Thoracic aorta (tissue), 2 donors: ENCODE measurements at regions not wholly inside any gene's neighbourhood (a gene's known extent, or its start where the extent isn't known, plus 50 kb on each side); places are given as distances from the start of the nearest gene placed in this dataset.
A peak's percentile ranks its signal among the peaks of the same experiment; 100 is the strongest.

Experiments
- ATAC-seq: fragments of 150-250 bp; one replicate; pipeline ENCODE4 v1.8.0; 2017; ENCODE audit warnings: low read depth; ENCODE audit not compliant: insufficient number of reproducible peaks, low FRiP score
- DNase-seq: peaks from one replicate; pipeline ENCODE4 v3.0.0-alpha.2; 2020; ENCODE audit warnings: low spot score
- H3K27ac ChIP-seq, 2 donors: fragments of 200-600 bp; sonication (generic); 1 replicate in 1 of 2; 2 replicates in 1 of 2; pipeline ENCODE4 v1.5.1; 2016; ENCODE audit warnings: mild to moderate bottlenecking in 2 of 2, moderate library complexity in 2 of 2
- H3K27me3 ChIP-seq: fragments of 200-600 bp; sonication (generic); replicated peaks from 2 replicates; pipeline ENCODE4 v1.6.0; 2016; ENCODE audit warnings: mild to moderate bottlenecking; ENCODE audit not compliant: insufficient read depth
- H3K36me3 ChIP-seq: fragments of 200-600 bp; sonication (generic); one replicate; pipeline ENCODE4 v1.5.1; 2016
- H3K4me1 ChIP-seq, 2 donors: fragments of 200-600 bp; sonication (generic); 1 replicate in 1 of 2; 2 replicates in 1 of 2; pipeline versions ENCODE4 v1.5.1 to v1.6.0; 2016; ENCODE audit warnings: low read depth in 2 of 2, mild to moderate bottlenecking in 1 of 2; ENCODE audit not compliant: control insufficient read depth in 1 of 2
- H3K4me3 ChIP-seq: fragments of 200-600 bp; sonication (generic); 2 replicates; pipeline ENCODE4 v1.5.1; 2016; ENCODE audit warnings: mild to moderate bottlenecking
- H3K9me3 ChIP-seq: fragments of 200-600 bp; sonication (generic); 2 replicates; pipeline ENCODE4 v1.5.1; 2016
- CTCF ChIP-seq: fragments of 200-600 bp; sonication (generic); IDR thresholded peaks from one replicate; pipeline ENCODE4 v1.5.1; 2019; ENCODE audit warnings: antibody characterized with exemption

- no peaks in the 10 kb centered on the region for H3K9me3 ChIP-seq
- H3K4me1 ChIP-seq = no peaks in the 10 kb centered on the region
- no peaks in the 10 kb centered on the region for H3K27me3 ChIP-seq
- H3K4me3 ChIP-seq = no peak overlapping the region
- no peak overlapping the region for H3K27ac ChIP-seq
- no peak for DNase-seq
- TF ChIP-seq CTCF = no peak
- no peaks in the 10 kb centered on the region for H3K36me3 ChIP-seq
- ATAC-seq = no peak
These were observed 437.5 kb downstream of the IGSF11 start for GRCh38 chr3:118597184-118597583.

- Histone ChIP-seq H3K9me3 (no peaks in the 10 kb centered on the region), H3K36me3 (no peaks in the 10 kb centered on the region), H3K4me3 (no peak overlapping the region), H3K27ac (no peak overlapping the region), H3K4me1 (no peaks in the 10 kb centered on the region), H3K27me3 (no peaks in the 10 kb centered on the region)
- DNase-seq = no peak
- ATAC-seq = no peak
- no peak for TF ChIP-seq CTCF
These were observed 426.5 kb downstream of the IGSF11 start for GRCh38 chr3:118607915-118608820.

- Histone ChIP-seq H3K27me3 (no peaks in the 10 kb centered on the region), H3K9me3 (no peaks in the 10 kb centered on the region), H3K27ac (no peak overlapping the region), H3K4me1 (no peaks in the 10 kb centered on the region), H3K36me3 (no peaks in the 10 kb centered on the region), H3K4me3 (no peak overlapping the region)
- no peak for ATAC-seq
- no peak for TF ChIP-seq CTCF
- no peak for DNase-seq
These were observed 416.2 kb downstream of the IGSF11 start for GRCh38 chr3:118618247-118619040.

- Histone ChIP-seq H3K36me3 (no peaks in the 10 kb centered on the region), H3K4me3 (no peak overlapping the region), H3K27me3 (no peaks in the 10 kb centered on the region), H3K27ac (no peak overlapping the region), H3K4me1 (no peaks in the 10 kb centered on the region), H3K9me3 (no peaks in the 10 kb centered on the region)
- ATAC-seq (no peak), DNase-seq (no peak)
- TF ChIP-seq CTCF = no peak
These were observed 408.2 kb downstream of the IGSF11 start for GRCh38 chr3:118626453-118626852.

GRCh38 chr3:118628704-118629341 lies 405.8 kb downstream of the IGSF11 start:
- Histone ChIP-seq H3K9me3 (no peaks in the 10 kb centered on the region), H3K27ac (no peak overlapping the region), H3K4me1 (no peaks in the 10 kb centered on the region), H3K4me3 (no peak overlapping the region), H3K27me3 (no peaks in the 10 kb centered on the region), H3K36me3 (no peaks in the 10 kb centered on the region)
- ATAC-seq (no peak), DNase-seq (no peak)
- TF ChIP-seq CTCF = peak; percentile 48
